ENCODE measurements at regions not wholly inside any gene's neighbourhood (a gene's known extent, or its start where the extent isn't known, plus 50 kb on each side); places are given as distances from the start of the nearest gene placed in this dataset.
"Not testable (repeated sequence)": the region's sequence is repeated elsewhere in the genome, so short reads cannot be mapped to it uniquely, and the experiment has no call there.

DNA sequence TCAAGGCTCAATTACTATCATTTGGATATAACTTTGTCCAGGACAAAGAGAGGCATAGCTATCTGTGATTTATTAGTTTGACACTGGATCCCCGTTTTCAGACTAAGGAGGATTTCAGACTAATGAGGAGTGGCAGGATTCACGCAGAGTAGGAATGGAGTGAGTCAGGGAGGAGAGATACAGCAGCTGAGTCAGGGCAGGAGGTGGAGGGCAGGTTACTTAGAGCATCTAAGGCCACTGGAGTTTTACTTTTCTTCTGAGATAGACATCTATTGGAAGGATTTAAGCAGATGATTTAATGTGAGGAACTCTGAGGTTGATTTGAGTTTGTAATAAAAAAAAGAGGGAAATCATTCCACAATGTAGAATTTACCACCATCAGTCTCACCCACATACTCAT, 110.6 kb downstream of the RPIA start:
- not testable (repeated sequence) for DNase-seq (ENCODE audit: low read depth, low spot score)

DNA sequence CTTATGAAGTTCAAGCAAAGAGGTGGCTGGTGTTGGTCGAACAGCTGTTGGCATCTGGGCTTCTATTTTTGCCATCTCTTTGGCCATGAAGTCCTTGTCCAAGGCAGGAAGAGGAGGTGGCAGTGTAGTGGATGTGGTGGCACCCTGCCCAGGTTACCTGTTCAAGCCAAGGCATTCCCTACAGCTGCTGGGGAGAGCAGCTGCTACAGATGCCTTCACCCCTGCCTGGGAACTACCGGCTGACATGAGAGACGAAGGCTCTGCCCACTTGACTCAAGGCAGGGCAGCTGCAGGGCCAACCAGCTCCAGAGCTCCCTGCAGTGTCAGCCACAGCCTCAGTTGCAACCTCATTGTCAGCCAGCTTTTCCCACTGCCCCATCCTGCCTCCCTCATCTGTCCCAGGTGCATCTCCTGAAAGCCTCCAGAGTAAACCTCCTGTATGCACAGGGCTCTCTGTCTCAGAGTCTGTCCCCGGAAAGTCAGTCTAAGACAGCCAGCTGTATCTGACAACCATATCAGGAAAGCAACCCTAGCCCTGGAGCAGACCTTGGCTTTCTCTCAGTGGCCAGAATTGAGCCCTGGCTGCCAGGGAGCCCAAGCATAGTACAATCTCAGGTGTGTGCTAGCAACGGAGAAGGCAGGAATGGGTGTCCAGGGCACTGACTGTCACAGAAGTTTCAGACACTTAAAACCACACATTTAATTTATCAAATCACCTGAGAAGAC, 115.9 kb downstream of the RPIA start:
- DNase-seq (ENCODE audit: low read depth, low spot score), result no peak

DNA sequence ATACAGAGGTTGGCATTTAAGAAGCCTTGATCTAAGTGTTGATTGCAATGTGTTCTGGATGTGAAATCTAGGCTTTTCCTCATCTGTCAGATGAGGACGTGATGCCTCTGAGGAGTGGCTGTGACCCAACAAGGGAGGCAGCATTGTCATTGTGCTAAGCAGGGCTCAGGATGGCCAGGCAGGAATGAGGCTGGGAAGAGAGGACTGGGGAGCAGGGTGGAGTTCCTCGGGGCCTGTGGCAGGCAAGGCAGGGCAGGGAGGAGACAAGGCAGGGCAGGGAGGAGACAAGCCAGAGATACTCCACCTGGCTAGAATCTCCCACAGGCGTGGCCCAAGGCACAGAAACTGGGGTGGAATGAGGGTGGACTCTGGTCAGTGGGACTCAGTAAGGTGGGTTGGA, 116.6 kb downstream of the RPIA start:
- no peak for DNase-seq (ENCODE audit: low read depth, low spot score)

DNA sequence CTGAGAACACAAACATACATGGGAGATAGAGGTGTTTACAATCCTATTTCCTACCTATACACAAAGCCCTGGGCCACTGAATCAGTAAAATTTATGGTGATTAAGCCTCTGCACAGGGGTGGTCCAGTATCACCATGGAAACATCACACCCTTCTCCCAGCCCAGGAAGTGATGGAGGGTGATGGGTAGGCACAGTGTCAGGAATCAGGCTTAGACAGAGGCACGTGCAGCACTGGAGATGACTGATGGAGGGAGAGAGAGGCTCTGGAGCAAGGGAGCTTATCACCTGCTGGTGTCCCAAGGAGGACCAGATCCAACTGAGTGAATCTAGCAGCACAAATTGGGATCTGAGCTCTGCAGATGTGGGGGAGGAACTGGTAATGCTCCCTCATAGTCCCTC, 117.2 kb downstream of the RPIA start:
- no peak for DNase-seq (ENCODE audit: low read depth, low spot score)

DNA sequence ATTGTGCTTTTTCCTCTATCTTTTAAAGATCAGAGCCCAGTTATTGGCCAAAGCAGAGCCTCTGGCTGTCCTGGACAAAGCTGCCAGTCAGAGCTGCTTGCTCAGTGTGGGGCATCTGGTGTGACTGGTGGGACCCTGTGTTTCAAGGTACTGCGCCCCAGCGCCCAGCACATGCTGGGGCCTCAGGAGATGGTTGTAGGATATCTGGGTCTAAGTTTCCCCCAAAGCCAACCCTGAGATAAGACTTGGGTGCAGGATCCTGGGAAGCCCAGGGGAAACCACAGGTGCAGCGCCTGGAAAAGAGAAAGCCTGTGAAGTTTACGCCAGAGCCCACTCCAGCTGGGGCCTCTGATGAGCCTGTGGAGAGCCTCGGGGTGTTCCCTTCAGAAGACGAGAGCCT, 117.7 kb downstream of the RPIA start:
- no peak for DNase-seq (ENCODE audit: low read depth, low spot score)

DNA sequence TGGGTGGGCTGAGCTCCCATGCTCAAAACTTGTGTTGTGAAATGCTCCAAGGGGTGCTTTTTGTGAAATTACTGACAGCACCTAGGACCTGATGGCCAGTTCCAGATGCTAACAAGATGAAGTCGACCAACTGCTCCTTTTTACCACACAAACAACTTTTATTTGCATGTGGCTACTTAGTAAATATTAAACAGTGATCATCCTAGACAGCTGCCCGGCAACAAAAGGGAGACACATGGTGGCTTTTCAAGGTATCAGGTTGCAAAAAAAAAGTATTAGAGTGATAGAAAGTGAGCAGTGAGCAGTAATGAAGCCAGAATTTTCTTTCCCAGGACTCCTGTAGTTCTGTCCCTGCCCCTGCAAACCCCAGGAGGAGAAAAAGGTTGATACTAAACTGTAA, 118.5 kb downstream of the RPIA start:
- DNase-seq (ENCODE audit: low read depth, low spot score), result no peak

DNA sequence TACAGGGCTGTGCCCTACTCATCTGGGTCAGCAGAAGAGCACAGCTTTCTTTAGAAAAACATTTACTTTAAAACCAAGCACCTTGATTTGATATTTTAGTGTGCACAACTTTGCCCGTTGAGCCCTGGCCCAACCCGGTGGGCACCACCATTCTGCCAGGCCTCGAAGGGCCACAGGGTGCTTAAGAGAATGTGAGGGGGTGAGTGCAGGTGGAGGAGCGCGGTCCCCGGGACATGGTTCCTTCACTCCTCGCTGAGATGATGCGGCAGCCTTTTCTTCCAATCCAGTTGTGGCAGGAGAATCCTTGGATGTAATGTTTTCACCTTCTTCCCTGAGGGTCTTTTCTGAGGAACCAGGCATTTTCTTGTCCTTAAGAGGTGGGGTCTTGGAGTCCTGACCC, 119.0 kb downstream of the RPIA start:
- DNase-seq (ENCODE audit: low read depth, low spot score), result no peak

DNA sequence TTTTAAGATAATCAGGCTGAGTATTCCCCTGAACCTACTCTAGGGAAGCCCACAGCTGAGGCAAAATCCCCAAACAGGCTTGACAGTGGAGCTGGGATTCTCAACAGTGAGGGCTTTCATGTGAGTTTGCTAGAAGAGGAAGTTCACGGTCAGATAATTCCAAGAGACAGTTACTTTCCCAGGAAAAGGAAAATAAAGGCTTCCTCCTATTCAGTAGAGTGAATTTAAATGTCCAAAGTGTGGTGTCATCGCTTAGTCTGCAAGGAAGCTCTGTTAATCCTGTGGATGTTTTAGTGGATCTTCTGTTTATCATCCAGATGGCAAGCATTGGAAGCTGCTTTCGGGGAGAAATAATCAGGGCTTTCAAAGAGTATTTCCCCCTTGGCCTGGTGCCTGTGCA, 119.8 kb downstream of the RPIA start:
- DNase-seq (ENCODE audit: low read depth, low spot score), result no peak

DNA sequence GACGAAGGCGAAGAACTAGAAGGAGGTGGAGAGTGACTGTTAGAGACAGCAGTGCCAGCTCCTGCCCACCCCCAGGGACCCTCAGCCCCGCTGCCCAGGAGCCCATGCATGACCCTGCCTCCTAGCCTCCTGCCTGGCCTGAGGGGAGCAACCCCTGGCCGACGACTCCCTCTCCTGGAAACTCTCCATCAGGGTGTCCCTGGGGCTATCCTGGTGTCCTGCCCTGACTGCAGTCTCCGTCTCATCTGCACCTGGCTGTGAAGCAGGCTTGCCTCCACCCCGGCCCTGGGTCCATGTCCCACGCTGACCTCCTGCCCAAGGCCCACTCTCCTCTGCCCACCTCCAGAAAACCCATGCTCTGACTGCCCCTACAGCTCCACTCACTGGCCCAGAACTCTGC, 120.2 kb downstream of the RPIA start:
- no peak for DNase-seq (ENCODE audit: low read depth, low spot score)

DNA sequence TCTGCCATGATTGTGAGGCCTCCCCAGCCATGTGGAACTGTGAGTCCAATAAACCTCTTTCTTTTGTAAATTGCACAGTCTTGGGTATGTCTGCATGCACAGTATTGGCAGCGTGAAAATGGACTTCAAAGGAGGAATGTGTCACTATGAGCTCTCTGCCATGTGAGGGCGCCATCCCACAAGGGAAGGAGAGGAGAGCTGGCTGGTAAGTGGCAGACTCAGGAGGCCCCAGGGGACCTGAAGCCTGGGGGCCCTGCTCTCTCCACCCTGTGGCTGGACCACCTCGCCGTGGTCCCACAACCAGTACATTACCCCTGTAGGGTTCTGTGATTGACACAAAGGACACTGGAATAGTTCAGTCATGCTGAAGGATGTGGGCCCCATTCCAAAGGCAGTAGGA, 122.1 kb downstream of the RPIA start:
- no peak for DNase-seq (ENCODE audit: low read depth, low spot score)

DNA sequence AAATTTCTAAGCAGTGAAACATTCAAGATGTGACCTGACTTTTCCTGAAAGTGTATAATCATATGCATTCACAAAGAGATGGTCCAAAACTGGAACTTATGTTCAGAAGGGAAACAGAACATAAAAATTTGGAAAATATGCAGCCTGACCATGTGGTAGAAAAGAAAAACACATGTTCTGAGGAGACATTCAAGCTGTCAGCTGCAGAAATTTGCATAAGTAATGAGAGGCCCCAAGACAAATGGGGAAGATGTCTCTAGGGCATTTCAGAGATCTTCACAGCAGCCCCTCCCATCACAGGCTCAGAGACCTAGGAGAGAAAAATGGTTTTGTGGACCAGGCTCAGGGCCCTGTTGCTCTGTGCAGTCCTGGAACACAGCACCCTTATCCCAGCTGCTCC, 123.8 kb downstream of the RPIA start:
- DNase-seq (ENCODE audit: low read depth, low spot score), result no peak

DNA sequence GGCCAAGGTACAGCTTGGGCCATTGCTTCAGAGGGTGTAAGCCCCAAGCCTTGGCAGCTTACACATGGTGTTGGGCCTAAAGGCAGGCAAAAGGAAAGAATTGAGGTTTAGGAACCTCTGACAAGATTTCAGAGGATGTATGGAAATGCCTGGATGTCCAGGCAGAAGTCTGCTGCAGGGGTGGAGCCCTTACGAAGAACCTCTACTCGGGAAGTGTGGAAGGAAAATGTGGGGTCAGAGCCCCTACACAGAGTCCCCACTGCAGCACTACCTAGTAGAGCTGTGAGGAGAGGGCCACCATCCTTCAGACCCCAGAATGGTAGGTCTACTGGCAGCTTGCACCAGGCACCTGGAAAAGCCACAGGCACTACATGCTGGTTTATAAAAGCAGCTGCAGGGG, 124.2 kb downstream of the RPIA start:
- no peak for DNase-seq (ENCODE audit: low read depth, low spot score)

DNA sequence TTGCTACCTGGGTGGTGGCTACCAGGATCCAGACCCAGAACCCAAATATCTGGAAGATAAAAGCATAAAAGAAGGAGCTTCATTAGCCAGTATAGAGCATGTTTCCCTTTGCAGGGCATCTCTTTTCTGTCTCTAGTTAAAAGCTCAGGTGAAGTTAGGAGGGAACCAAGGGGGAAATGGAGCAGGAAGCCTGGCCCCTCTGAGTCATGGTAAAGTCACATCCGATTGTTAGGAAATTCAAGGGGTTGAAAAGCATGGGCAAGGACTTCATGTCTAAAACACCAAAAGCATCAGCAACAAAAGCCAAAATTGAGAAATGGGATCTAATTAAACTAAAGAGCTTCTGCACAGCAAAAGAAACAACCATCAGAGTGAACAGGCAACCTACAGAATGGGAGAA, 126.9 kb downstream of the RPIA start:
- no peak for DNase-seq (ENCODE audit: low read depth, low spot score)

DNA sequence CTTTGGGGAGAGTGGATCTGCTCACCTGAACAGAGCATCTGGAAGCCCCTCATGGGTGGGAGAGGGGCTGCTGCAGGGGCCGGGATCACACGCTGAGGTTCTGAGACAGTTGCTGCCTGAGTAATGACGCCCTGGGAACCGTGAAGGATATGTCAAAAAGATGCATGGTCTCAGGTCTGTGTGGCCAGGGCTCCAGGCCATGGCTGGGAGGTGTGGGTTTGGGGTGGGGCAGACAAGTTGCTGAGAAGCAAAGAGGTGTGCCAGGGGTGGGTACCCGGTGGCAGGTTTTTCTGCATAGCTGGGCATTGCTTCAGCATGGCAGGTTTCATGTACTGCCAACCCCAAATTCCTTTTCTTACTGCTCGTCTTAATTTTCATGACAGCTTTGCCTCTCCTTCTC, 133.5 kb downstream of the RPIA start:
- no peak for DNase-seq (ENCODE audit: low read depth, low spot score)

DNA sequence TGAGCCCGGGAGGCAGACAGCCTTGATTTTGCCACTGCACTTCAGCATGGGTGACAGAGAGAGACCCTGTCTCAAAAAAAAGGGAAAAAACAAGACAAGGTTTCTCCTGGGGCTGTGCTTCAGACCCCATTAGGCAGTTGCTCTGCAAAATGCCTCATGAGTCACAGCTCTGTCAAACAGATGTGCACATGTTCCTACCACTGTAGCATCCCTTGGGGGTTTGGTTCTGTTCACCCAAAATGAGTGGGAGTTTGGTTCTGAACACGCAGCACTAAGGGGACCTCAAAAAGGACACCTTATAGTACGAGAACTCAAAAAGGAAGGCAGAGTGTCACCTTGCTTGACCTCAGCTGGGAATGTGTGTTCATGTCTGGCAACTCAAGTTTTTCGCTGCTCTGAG, 134.9 kb downstream of the RPIA start:
- no peak for DNase-seq (ENCODE audit: low read depth, low spot score)

DNA sequence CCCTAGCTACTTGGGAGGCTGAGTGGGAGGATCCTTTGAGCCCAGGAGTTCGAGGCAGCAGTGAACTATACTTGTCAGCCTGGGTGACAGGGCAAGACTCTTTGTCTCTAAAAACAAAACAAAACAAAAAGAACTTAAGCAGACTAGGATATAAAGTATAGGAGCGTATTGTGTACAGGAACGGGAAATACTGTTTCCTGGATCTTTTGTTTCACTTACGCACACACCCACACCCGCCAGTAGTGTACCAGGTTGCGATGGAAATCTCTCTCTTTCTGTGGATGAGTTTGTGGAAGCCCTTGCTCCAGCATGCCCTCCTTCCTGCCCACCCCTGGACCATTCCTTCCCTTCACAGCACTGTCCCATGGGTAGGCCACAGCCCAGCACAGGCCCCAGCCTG, 136.3 kb downstream of the RPIA start:
- DNase-seq (ENCODE audit: low read depth, low spot score), result no peak

DNA sequence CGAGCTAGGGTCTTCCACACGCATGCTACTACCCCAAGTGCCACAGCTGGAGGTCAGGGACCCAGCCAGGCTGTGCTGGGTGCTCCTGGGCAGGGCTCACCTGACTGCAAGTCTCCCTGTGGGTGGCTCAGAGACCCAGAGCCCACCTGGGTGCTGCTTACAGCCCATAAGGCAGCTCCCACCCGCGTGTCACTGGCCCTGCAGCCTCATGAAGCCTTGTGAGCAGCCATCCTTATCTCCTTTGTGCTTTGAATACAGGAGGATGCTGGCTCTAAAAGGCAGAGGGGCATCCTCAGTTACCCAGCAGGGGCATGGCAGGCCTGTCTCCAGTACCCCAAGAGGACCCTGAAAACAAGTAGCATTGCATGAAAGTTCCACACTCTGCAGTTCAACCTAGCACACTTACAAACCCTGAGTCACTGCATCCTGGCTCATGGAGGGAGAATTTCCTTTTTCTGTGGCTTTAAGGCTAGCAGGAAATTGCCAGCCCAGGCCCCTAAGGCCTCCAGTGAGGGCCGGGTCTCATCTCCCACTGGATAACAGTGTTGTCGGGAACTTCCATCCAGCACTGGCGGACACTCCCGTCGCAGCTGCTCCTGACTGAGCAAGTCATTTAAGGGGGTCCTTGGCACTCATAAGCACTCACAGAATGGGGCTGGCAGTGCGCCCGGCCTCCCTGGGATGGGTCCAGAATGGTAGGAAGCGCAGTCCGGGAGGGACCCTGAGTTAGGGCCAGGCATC, 137.1 kb downstream of the RPIA start:
- no peak for DNase-seq (ENCODE audit: low read depth, low spot score)

DNA sequence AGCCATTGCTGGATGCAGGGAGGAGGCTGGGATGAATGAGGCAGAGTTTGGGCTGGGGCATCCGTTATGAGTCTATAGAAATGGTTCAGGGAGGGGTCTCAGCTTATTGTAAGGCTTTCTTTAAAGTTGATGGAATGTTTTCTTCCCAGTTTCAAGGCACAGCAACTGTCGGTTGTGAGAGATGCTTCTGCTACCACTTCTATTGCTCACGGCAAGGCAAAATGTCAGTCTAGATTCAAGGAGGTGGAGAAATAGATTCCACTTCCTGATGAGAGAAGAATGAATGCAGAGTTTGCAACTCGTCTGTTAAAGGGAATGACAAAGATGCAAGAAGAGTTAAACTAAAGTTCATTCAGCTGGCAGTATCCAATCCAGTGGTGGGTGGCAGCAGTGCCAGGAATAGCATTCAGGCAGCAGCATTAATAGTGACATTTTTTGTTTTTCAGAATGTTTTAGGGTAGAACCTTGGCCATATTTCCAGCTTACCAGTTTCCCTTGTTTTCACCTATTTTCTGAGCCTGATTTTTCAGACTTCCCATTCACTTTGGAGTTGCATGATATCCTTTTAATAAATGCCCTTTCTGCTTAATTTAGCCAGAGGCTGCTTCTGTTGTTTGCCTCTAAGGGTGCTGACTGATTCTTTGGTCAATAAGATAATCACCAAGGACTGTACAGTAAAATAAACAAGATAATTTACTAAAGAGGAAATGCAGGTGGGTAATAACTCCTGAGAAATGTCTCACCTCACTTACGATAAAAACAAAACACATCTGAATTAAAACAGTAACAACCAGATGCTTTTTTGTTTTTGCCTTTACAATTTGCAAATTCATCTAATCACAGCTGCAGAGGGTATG, 138.4 kb downstream of the RPIA start:
- DNase-seq (ENCODE audit: low read depth, low spot score), result no peak

DNA sequence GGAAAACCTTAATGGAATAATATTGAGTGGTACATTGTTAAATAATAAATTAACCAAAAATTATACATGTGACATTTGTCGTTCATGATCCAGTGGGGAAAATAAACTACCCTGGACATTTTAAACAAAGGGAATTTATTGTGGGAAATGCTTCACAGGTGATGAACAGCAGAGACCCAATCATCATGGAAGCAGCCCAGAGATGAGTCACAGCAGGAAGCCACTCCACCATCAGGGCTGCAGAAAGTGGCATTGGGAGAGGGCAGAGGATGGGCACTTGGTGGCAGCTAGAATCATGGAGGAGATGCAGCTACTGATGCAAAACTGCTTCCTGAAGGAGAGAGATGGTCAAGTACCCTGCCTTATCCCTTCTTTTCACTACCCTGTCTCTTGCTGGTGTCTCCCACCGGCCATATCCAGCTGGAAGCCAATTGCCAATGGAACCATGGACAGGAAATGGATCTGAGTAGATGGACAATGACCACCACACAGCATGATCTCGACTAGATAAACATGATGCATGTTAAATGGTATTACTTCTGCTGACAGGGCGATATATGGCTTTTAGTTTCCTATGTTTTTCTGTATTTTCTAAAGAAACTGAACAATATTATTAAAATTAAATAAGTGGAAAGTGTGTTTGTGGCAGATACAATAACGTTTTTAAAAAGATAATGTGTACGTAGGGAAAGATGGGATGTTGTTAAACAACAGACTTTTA, 139.8 kb downstream of the RPIA start:
- no peak for DNase-seq (ENCODE audit: low read depth, low spot score)

DNA sequence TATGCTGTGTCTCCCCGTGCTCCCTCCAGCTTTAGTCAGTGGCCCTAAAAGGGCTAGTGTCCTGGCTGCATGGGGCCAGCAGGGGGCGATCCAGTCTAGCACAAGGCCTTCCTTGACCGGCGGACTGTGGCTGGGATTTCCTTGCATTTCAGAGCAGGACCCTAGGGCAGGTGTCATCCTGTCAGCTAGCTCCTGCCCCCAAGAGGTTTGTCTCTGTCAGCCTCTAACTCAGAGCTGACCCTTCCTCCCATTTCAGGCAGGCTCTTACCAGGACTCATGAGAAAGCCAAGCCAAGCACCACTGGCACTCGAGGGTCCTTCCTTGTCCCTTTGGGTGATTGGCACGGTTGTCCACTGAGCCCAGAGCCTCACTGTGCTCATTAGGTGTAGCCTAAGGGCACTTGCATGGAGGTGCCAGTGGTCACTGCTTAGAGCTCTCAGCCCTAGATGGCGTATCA, 140.3 kb downstream of the RPIA start:
- no peak for DNase-seq (ENCODE audit: low read depth, low spot score)

DNA sequence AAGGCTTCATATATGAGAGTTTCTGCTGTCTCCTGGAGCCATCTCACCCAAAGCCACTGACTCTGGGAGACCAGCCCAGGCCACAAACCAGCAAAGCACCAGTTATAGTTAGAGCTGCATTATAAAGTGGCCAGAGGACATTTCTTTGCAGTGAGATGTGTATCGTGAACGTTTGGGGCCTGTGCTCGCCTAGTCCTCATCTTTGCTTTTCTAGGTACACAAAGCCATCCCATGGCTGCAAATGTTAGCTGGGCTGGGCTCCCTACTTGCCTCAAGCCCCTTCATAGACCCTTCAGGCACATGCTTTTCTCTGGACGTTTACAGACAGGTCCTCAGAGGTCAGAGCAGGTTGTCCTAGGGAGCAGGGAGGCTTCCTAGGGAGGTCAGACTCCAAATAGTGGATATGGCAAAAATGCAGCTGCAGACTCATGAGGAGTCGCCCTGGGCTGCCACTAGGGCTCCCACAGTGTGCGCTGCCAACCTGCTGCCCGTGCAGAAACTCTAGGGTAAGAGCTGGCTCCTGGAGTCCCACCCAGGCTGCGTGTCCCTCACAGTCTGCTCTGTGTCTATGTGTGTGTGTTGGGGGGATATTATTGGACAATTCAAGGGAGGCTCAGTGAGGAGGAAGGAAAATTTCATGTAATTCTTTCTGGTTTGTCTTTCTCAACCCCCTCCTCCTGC, 141.0 kb downstream of the RPIA start:
- no peak for DNase-seq (ENCODE audit: low read depth, low spot score)
